Transverse colon (tissue), 3 donors: ENCODE measurements at regions not wholly inside any gene's neighbourhood (a gene's known extent, or its start where the extent isn't known, plus 50 kb on each side); places are given as distances from the start of the nearest gene placed in this dataset.

Experiments
- CTCF ChIP-seq, 5 experiments: fragments of 200-600 bp in 3 of 5; fragments of 450-650 bp in 2 of 5; sonication (generic) in 3 of 5; IDR thresholded peaks; 1 replicate in 2 of 5; 2 replicates in 3 of 5; pipeline ENCODE4 v1.5.1; 2016 to 2017; ENCODE audit warnings: antibody characterized with exemption in 5 of 5, inconsistent platforms in 3 of 5, mild to moderate bottlenecking in 2 of 5, moderate library complexity in 1 of 5
- POLR2A ChIP-seq: fragments of 450-650 bp; IDR thresholded peaks from one replicate; pipeline ENCODE4 v1.6.1; 2016; ENCODE audit warnings: antibody characterized with exemption, mild to moderate bottlenecking, moderate library complexity

GRCh38 chr6:82114748-82115147 lies 132.8 kb downstream of the IBTK start:
- no peak for TF ChIP-seq CTCF (IDR thresholded peaks at IDR 0.05)
- no peak for TF ChIP-seq POLR2A
